COLO829 (cell line): ENCODE measurements at regions not wholly inside any gene's neighbourhood (a gene's known extent, or its start where the extent isn't known, plus 50 kb on each side); places are given as distances from the start of the nearest gene placed in this dataset.

Source experiments
- DNase-seq: peaks from one replicate; pipeline ENCODE4 v3.0.0; 2012; ENCODE audit warnings: low spot score

DNA sequence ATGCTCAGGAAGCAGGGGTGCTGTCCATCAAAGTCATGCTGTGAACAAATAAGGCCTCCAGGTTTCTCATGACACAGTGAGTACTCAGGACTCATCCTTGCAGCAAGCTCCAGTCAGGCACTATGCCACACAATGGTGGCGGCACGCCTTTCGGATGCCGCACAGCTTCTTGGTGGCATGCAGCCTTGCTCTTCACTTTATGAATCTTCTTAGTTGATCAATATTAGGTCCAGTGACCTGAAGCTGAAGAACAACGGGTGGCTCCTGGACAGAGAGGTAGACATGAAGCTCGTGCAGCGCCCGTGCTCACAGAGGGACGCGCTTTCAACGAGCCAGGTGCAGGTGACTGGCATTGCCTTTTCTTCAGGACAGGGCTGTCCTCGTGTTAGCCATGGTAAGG is 653.0 kb upstream of the MGMT start:
- DNase-seq: no peak

DNA sequence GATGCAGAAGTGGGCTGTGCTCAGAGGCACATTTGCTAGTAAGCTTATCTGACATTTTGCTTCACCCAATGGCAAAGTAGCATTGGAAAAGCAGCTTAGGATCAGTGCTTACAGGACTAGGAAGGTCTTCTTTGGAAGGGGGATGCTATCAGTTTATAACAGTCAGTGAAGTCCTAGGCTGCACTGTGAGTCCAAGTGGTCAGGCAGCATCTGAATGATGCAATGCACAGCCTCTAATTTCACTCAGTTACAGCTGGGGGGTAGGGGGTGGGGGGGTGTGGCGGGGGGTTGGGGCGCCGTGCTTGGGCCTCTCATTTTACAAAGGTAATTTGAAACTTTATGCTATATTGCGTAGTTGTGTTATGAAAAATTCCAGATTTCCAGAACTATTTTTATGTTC is 652.3 kb upstream of the MGMT start:
- no peak for DNase-seq

DNA sequence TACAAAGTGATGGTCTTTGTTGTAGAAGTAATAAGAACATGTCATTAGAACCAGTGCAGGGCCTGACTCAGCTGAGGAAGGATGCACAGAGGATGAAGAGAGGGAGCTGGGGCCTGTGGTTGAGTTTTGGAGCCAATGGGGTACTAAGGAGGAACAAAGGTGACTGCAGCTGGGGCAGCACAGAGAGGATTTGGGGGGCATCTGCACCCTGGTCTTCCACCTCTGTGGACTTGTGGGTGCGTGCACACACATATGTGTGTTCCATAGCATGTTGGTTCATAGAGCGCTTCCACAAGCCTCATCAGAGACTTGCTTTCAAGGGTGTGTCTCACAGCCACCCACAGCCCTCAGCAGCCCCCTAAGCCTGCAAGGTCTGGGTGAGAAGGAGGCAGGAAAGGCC is 650.3 kb upstream of the MGMT start:
- DNase-seq: no peak

DNA sequence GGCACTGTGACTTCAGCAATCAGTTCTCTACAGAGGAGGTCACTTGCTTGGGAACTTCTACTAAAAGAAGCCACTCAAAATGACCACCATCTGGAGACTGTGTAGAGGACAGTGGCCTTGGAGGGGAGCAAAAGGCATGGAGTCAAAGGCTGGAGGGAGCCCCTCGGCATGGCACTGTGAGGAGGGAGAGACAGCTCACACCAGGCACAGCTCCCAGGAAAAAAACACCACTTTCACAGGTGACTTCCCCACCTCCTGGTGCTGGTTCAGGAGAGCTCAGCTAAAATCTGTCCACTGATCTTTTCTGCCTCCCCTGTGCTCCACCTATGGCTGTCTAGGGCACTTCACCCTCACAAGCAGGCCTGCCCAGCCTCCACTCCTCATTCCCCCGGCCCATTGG is 649.4 kb upstream of the MGMT start:
- DNase-seq: no peak

DNA sequence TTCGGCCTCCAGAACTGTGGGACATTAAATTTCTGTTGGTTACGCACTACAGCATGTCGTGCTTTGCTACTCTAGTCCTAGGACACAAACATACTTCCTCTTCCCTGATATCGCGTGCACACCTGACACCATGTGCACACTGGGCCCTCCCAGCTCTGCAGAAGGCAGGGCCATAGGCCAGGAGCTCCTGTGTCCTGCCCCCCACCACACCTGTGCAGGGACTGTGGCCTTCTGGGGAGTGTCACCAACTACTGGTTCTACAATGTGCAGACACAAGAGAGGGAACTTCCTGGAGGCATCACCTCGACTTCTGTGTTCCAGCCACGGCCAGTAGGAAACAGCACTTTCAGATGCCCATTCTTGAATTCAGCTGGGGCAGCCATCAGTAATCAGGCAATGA is 646.4 kb upstream of the MGMT start:
- DNase-seq: no peak

DNA sequence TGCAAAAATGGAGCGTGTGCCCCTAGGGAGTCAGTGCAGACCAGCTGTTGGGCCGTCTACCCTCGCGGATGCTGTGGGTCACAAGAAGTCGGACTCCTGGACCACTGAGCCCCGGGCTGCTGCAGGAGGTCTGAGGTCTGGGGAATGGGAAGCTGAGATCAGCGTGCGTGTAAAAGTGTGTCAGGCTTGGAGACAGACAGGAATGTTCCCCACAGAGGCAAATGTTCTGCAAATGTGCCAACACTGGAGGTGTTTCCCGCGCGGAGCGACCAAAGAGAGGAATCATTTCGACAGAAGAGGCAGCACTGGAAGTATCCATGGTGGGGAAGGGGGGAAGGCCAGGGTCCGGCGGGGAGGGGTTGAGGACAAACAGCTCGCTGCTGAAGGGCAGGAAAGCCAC is 643.8 kb upstream of the MGMT start:
- DNase-seq: no peak

DNA sequence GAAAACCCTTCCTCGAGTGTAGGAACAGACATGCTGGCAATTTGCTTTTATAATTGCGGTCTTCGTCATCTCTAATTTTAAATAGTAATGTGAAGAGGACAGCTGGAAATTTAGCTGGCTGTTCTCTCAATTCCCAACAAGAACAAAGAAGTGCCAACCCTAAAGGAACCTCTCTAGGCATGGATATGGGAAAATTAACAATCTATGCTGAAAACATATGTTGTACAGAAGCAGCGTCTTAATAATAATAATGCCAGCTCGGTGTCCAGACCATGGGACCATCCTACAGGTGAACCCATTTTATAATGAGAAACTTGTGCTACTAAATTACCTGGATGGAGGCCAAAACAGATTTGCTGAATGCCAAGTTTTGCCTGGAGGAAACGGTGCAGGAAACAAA is 641.4 kb upstream of the MGMT start:
- no peak for DNase-seq

DNA sequence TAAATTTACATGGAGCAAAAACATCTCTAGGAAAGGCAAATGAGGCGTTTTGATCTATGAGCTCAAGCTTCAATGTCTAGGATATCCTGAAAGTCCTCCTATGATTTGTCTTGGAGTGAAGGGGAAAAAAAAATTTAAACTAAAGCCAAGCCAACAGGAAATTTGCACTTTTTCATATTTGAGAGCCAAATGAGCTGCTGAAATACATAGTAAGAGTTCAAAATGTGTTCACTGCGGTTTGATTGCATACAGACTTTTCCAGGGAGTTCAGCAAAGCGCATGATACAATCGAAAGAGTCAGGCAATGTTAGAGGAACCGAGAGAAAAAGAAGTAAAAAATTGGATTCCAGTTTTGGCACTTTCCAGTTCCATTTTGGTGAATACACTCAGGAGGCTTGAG is 633.4 kb upstream of the MGMT start:
- DNase-seq: no peak

DNA sequence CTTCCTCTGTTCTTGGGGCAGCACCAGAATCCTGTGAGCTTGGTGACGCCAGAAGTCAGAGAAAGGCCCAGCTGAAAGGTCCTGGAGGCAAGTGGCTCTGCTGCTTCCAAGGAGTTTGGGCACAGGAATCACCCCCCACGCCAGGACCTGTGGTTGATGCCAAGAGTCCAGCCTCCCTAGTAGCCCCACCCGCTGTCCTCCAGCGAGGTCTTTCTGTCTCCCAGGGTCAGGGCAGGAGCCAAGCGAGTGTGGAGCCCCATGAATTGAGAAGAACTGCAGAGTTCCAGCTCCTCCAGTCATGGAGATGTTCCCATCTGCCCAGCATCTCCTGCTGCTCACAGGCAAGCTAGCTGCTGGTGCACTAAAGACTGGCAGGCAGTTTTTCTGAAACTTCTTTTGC is 631.7 kb upstream of the MGMT start:
- no peak for DNase-seq

DNA sequence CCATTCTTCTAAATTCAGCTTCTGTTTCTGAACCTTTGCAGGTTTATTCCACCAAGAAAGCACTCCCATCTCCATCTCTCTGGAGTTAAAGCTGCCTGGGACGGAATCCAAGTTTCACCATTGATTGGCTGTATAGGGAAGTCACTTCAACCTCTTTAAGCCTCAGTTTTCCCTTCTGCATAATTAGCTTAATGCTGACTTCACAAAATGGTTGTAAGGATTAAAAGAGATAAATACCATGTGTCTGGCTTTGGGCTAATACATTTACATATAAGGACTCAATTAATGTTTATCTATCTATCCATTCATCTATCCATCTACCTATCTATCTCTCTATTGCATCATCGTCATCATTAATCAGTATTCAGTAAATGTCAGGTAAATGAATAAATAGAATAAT is 629.6 kb upstream of the MGMT start:
- DNase-seq: no peak

DNA sequence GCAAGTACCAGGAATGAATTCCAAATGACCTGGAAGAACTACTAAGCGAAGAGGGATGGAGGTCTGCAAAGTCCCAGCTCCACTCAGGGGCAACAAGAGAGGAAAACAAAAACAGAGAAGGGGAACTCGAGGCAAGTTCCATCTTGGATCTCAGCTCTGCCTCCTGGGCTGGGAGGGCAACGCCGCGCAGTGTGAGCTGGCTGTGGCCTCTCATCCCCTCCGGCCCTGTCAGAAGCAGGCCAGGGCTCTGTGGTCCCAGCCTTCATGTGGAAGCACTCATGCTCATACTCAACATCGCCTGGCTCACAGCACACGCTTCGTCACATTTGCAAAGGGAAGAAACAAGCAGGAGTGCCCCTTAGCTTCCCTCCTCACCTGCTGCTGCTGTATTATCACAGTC is 627.9 kb upstream of the MGMT start:
- no peak for DNase-seq

DNA sequence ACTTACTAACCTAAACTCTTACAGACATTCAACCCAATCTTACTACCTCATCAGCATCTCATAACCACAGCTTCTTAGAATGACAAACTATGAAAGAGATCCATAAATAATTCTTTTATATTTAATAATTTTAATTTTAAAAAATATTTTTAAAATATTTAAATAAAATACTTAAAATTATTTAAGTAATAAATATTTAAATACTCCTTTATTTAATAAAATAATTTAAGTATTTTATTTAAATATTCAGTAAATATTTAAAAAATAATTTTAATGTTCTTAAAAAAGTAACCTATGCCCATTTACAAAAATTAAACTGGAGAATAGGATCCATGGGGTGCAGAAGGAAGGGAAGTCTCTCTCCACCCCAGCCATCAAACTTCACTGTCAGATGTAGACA is 627.3 kb upstream of the MGMT start:
- DNase-seq: no peak

DNA sequence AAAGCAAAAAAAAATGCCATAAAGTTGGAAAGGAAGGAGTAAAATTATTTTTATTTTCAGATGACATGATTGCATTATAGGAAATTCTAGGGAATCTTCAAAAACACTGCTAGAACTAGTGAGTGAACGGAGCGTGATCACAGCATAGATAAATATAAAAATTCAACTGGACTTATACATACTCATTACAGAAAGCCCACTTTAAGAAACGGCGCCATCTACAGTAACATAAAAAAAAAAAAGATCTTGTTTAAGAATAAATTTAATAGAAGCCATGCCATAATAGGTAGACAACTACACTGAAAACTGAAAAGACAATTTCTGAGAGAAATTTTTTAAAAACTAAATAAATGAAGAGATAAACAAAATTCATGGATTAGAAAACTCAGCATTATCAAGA is 623.1 kb upstream of the MGMT start:
- DNase-seq: no peak

DNA sequence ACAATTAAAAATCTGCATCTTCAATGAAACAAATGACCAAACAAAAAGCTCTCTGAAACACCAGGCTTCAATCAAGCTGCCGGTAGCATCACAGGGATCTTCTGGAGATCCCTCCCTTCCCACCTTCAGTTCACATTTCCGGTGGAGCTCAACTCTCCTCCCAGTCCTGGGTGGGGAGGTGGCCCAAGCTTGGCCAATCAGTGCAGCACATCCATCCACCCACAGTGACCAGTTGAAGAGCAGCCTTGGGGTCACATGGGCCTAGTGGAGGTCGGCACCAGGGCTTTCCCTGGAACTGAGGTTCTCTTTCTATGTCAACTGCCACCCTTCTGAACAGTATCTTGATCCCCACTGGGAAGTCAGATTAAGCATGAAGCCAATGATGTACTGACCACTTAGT is 620.1 kb upstream of the MGMT start:
- no peak for DNase-seq

DNA sequence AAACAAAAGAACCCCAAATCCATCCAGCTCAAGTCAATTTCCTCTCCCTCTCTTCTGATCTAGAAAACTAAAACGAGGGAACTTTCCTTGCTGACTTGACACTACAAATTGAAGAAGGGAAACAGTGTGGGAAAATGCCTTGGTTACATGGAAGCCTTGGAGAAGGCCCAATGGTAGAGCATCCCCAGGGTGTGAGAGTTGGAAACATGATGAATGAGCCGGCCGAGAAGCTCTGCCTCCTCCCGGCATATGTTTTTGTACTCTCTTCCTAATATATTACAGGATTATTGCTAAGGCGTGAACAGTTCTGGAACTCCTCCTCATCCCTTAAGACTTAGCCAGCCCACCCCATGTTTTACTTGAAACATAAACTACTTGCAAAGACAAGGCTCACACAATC is 618.2 kb upstream of the MGMT start:
- DNase-seq: no peak

DNA sequence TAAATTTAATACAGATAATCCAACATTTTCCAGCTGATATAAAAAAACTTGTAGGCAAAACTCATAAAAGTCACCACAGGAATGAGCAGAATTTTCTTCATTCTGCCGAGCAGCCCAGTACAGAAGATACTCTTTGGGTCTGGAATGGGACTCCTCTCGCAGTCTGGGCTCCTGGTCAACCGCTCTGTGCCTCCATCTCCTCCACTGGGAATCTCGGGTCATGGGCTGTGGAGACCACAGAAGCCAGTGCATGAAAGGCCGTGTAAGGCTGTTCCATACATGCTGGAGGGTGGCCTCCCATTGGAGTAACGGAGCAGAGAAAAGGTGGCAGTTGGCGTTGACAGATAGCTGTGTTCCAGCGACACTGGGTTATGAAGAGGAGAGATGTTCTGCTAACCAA is 616.4 kb upstream of the MGMT start:
- no peak for DNase-seq

DNA sequence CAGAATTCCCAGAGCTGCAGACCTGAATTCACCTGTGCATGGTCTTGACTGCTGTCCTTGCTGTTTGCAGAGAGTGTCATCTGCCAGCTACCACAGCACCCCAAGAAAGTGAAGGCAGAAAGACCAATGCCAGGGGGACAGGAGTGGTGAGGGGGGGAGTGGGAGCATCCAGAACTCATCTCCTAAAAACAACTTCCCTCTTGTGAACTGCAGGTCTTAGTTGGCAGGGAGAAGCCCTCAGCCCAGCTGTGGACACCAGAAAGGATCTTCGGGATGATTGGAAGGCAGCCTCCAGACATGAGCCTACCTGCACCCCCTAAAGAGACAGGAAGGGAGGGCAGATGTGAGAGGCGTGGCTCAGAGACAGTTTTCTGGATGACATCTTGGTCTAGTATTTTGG is 615.8 kb upstream of the MGMT start:
- no peak for DNase-seq

DNA sequence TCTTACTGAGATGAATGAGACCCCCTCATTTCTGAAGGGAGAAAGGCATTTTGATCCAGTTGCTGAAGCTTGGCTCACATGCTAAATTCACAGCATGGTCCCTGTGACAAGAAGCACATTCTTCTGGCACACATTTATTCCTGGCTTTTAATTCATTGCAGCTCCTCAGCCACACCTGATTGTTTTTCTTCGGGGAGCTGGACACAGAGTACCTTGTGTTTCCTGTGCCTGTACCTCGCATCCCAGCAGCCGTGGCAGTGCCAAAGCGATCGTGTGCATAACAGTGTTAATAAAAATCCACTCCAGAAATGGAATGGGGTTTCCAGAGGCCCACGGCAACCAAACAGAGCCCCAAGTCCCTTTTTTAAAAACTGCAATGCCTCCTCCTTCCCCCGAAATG is 615.3 kb upstream of the MGMT start:
- no peak for DNase-seq

DNA sequence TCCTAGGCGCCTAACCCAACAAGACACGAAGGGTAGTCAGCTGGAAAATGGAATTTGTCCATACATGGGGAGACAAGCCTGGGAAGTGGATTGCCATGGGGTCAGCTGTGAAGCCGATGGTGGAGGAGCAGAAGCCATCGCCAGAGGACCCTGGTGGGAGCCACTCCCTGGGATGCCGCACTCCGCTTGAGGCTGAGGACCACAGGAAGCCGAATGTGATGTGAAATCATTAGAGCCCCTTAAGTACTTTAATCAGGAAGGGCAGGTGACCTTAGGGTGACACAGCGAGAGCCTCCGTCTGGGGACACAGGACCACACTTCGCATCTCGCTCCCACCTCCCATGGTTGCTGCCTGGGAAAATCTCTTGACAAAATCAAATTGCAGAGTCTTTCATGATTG is 614.6 kb upstream of the MGMT start:
- DNase-seq: no peak

DNA sequence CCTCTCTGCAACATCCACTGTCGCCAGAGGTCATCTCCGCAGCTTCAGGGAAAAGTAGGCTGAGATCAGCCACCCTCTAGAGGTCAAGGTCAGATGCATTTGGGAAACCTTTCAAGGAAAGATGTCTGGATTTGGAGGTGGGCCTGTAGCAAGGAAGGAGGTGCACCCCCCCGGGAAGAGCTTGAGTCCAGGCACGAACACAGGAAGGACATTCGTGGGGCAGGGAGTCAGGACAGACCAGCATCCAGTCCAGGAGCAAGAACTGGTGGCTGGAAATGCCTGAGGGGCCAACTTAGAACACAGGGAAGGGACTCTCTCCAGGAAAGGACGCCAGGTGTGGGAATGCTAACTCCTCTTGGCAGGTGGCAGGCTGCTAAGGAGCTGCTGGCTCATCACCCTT is 614.1 kb upstream of the MGMT start:
- DNase-seq: no peak

DNA sequence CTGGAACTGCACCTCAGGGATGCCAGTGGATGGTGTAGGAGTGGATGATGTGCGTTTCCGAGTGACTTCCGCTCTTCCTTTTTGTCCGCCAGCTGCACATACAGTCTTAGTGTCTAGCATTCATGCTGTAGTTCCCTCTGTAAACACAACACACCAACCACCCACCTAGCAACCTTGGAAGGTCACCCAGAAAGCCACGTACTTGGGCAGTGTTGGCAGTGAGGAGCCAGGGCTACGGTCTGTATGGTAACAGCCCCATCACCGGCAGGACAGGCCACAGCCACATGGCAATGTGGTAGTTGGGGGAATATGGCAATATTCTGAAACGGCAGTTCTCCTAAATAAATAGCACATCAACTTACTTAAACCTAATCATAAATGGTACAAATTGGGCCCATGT is 613.5 kb upstream of the MGMT start:
- DNase-seq: no peak

DNA sequence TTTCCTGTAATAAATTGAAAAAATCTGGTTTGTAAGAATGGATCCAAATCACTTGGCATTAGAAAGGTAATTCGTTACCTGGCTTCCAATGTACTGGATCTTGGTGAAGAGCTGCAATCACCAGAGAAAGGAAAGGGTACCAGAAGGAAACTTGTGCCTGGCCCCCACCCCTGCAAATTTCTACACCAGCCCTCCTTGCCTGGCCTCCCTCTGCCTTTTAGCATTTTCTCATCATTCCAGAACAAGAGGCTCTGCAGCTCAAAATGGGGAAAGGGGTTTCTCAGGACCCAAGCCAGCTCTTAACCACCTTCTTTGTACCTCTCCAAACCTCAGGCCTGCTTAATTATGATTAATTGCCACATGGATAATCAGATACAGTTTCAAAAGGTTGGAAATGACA is 612.8 kb upstream of the MGMT start:
- DNase-seq: no peak

DNA sequence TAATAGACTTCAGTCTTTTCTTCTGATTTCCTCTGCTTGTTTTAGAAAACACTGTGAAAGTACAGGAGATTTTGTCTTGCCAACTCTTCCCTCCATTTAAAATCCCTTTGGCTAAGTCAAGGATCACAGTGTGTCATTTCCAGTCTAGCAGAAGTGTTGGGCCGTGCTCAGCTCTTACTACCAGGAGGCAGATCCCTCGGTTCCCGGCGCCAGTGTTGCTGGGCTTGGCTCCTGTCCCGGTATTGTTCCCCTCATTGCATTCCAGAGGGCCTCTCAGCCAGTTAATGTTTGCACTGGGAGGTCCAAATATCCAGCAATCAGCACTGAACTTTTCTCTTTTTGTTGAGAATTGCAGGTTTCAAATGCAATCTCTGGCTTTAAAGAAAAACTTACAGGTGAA is 612.1 kb upstream of the MGMT start:
- no peak for DNase-seq

DNA sequence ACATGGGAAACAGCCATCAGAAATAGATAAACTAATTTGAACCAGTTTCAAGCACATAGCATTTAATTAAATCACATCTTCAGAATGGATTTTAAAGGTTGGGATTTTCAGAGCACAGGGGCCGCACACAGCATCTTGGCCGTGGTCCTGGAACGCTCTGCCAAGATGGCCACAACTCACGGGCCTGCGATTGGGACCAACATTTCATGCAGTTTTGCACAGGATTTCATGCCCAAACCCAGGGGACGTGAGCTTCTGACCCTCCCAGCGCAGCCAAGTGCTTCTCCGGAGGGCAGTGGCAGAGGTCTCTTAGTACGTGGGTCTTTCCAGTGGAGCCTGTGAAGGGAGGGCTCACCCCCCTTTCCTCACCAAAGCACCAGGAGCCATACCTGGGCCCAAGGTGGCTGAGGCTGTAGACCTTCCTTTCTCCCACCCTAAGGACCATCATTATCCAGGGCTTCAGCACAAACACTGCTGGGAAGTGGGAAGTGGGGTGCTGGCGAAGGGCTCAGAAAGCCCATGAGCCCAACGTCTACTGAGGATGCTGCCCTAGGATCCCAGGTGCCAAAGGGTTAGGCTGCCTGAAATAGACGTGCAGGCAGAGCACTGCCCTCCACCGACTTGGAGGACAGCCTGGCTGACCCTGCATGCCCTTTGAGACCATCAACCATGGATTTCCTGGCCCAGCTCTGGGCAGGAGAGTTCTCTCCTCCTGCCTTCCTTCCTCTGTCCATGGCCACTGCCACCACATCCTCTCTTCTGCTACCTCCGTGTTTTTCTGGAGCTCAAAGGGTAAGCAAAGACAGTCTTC is 611.2 kb upstream of the MGMT start:
- DNase-seq: no peak
